IPS-11a (cell line): ENCODE measurements at regions not wholly inside any gene's neighbourhood (a gene's known extent, or its start where the extent isn't known, plus 50 kb on each side); places are given as distances from the start of the nearest gene placed in this dataset.

Source experiments
- H3K4me3 ChIP-seq: one replicate; pipeline ENCODE4 v1.5.1; 2013; ENCODE audit warnings: low read depth, low read length, control low read depth

DNA sequence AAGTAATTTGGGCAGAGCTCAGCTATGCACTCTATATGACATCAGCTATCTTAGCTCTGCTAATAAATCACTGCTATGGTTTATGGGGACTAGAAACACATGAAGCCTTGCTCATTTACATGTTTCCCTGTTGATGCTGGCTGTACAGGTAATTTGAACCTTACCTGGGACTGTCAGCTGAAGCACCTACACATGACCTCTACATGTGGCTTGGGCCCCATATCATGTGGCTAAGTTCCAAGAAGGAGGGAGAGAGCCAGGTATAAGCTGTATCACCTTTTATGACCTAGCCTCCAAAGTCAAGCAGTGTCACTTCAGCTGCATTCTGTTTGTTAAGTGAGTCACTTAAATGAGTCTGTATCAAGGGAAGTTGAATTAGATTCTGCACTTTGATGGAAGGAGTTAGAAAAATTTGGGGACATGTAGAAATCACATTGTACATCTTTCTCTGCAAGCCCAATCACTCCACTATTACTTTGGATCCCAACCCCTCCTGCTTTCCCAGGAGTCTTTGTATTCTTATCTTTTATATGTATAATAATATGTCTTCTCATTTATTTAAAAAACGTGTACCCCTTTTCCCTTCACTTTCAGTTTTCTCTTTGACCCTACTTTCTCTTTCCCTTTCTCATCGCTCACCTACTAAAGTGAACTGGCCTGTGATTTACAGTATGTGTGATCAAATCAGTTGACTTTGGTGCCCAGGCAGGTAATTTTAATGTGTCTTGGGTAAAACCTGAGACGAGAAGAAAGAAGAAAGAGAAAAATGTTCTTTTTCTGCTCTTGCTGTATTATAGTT lies 53.4 kb upstream of the PRKACB start:
- no peak overlapping the region for H3K4me3 ChIP-seq

DNA sequence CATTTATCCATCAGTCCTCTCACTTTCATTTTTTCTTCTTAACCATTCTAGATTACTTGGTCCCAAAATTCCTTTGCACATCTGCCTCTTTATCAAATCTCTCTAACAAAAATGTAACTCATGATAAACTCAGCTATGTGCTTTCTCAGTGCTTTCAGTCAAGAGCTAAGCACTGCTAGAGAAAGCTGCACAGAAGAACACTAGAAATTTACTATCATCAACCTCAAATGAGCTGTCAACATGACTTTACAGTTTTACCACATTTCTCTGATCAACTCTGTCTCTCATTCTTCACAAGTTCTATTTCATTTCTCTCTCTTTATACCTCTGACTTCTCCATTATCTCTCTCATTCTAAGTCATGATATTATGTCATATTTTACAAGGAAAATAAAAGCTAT lies 54.2 kb upstream of the PRKACB start:
- H3K4me3 ChIP-seq = no peak overlapping the region

DNA sequence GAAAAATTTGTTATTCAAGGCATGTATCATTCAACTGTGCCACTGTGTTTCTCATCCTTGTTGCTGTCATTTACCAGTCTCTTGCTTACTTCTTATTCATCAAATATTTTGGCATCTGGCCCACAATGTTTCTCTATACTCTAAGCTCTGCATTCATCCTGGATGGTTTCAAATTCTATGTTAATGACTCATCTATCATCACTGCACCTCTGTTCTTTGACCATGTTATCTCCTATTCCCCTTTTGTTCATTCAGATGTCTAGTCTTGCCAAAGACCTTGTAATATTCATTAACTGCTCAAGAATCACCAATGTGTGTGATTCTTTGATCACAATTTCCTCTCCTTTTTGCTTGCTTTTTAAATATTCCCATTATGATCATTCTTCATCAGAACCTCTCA lies 54.6 kb upstream of the PRKACB start:
- no peak overlapping the region for H3K4me3 ChIP-seq

DNA sequence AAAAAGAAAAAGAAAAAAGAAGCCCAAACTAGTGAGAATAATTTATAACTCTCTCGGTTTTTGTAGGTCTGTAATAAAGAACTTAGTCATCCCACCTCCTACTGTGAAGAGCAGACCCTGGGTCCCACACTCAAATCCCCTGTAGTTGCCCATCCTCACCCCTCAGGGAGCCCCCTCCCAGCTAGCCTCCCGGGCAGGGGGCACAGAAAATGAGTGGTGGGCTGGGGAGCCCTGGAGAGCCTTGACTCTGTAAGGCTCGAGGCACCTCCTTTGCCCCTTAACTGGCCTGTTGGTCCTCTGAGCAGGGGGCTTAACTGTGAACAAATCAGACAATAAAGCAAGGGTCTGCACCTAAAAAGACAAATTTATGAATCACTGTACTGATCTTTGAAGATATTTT lies 57.5 kb upstream of the PRKACB start:
- no peak overlapping the region for H3K4me3 ChIP-seq

DNA sequence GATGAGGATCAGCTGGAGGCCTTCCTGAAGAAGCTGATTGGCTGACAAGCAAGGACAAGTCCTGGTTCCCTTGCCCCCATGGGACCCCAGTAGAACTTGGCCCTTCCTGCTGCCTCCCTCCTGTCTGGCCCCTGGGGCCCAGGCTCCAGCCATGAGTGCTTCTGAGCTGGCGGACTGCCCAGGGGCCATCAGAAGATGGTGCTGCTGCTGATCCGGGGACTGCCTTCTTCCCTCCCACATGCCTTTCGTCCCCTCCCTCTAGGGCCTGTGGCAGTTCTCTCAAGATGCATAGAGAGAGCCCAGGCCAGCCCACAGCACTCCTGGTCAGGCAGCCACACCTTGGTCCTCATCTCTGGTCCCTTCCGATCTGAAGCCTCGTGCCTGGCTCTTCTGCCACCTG lies 57.9 kb upstream of the PRKACB start:
- no peak overlapping the region for H3K4me3 ChIP-seq

DNA sequence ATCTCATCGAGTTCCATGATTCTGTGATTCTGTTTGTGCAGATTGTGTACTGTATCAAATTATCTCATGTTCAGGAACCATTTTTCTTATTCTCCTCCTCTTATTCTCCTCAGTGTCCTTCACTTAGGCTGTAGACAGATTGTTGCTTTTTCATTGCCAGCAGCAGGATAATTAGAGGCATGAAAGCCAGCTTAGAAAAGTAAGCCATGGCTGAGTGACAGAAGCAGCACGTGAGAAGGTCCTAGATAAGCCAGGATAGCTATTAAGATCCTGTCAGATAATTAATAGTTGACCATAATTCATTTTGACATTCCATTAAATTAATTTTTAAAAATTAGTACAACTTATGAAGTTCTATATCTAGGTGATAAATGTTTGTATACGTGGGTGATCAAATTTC lies 60.8 kb upstream of the PRKACB start:
- no peak overlapping the region for H3K4me3 ChIP-seq

DNA sequence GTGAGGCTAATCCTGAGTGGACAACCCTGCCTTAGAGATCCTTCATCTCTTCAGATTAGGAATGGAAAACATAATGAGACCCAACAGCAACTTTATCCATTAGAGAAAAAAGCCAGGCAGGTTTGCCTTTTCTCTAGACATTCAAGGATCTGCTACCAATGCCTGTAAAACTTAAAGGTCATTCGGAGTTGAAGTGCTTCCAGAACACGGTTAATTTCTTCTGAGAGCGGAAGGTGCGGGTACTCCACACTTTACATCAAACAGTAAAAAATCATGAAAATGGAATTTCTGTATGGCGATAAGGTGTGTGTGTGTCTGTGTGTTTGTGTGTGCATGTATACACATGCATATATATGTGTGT lies 65.2 kb upstream of the PRKACB start:
- peak overlapping the region; percentile 84 for H3K4me3 ChIP-seq

DNA sequence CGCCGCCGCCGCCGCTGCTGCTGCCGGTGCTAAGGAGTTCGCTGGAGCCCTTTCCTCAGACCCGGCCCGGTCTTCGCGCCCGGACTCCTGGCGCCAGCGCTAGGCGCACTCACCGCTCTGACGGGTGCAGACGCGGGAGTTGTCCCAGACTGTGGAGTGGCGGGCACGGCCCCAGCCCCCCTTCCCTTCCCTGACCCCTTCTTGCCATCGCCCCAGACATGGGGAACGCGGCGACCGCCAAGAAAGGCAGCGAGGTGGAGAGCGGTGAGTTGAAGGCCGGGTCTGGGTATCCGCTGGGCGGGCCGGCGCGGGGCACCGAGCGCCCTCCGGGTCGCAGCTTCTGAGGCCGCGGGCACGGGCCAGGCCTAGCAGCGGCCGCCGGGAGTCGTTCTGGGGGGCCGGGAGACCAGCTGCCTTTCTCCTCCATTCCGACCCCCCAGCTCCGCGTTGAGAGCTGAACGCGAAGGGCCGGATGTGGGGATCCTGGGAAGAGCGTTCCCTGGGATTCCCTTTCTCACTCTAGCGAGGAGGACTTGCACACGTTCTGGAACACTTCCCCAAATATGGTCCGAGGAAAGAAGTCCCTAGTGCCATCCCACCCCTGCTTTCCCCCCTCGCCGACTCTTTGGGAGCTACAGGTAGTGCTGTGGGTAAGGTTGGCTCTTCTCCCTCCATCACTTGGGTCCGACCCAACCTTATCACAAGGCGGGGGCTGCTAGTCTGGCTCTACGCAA lies 65.8 kb upstream of the PRKACB start:
- peak overlapping the region; percentile 84 for H3K4me3 ChIP-seq

DNA sequence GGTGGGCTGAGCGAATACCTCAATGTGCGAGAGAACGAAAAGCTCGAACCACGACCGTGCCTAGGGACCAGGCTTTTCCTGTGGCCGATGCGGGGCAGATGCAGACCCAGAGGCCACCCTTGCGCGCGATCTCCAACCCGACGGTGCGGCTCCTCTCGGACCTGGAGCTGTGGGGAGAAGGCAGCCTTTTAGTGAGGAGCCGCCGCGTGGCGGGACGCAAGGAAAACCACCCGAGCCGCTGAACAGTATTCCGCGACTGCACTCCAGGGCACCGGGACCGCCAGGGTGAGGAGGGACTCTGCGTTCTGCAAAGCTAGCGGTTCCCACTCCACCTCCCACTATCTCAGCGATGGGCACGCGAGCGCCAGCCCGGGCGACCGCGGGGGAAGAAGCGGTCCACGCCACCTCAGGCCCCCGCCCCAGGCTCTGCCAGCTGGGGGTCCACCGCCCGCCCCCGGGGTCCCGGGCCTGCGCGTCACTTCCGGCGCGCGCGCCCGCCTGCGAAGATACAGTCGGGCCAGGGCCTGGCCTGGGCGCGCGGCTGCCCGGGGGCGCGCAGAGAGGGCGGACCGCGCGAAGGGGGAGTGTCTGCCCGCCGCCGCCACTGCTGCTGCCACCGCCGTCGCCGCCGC lies 66.5 kb upstream of the PRKACB start:
- H3K4me3 ChIP-seq = peak overlapping the region; percentile 84

DNA sequence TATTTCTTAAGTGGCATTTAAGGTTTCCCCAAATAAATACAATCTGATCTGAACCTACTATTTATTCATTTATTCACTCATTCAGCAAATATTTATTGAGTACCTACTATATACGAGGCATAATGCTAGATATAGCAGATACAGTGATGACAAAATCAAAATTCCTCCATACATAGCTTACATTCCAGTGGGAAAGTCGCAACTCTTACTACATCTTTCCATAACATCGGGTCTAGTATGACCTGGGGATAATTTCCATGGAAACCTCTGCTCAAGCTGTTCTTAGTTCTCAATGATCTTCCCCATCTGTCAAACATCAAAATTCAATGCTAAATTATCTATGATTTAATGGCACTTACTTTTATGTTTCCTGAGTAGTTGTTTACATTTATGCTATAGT lies 70.8 kb upstream of the PRKACB start:
- H3K4me3 ChIP-seq = no peak overlapping the region

DNA sequence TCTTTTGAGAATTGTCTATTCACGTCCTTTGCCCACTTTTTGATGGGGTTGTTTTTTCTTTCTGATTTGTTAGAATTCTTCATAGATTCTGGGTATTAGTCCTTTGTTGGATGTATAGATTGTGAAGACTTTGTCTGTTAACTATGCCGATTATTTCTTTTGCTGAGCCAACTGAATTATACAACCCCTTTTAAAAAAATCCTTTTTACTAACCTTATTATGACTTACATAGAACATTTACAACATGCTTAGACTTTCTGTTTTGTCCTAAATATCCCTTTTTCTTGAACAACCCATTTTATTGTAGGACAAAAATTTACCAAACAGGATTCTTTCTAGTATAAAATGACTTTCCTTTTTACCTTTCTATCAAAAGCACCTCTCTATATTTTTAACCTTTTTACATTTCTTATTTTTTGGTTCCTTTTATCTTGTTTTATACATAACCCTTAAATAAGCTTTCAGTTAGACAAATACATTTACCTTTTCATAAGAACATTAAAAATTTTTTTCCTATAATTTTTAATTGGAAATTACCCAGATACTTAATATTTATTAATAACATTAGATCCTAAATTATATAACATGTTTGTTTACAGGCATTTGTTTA lies 70.4 kb upstream of the TTLL7 start:
- no peak overlapping the region for H3K4me3 ChIP-seq

DNA sequence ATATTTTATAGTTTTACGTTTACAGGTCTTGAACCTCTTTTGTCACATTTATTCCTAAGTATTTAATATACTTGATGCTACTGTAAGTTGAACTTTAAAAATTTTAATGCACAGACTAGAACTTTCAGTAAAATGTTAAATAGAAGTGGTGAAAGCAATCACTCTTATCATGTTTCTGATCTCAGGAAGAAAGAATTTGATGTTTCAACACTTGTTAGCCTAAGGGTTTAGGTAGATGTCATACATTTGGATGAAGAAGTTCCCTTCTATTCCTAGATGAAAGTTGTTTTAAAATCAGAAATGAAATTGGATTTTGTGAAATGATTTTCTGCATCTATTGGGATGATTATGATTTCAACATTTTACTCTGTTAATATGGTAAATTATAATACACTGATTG lies 63.6 kb upstream of the TTLL7 start:
- no peak overlapping the region for H3K4me3 ChIP-seq

DNA sequence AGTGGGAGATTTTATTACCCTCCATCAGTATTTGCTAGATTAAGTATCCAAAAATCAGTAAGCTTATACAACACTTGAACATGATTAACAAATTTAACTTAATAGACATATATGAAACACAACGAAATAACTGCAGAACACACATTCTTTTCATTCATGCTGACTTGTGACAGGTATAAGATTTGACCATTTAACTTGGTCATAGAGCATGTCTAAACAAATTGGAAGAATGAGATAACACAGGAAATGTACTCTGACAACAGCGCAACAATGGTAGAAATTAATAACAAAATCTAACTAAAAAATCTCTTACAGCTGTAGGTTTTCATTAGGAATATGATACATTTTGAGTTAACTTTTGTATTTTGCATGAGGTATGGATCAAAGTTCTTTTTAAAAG lies 62.4 kb upstream of the TTLL7 start:
- no peak overlapping the region for H3K4me3 ChIP-seq

DNA sequence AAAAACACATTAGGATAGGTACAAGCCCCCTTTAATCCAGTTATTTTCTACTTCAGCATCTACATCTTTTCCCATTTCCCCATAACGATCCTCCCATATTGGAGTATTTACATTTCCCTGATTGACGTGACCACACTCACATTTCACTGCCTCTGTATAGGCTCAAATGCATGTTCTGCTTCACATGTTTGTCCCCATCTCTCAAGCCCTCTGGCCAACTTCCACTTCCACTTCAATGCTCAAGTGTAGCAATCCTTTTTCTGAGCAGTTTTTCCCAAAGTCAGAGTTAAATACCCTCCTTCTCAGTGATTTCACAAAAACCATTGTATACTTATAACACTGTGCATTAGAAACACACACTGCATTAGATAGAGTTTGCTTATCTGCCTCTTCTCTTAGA lies 61.8 kb upstream of the TTLL7 start:
- no peak overlapping the region for H3K4me3 ChIP-seq

DNA sequence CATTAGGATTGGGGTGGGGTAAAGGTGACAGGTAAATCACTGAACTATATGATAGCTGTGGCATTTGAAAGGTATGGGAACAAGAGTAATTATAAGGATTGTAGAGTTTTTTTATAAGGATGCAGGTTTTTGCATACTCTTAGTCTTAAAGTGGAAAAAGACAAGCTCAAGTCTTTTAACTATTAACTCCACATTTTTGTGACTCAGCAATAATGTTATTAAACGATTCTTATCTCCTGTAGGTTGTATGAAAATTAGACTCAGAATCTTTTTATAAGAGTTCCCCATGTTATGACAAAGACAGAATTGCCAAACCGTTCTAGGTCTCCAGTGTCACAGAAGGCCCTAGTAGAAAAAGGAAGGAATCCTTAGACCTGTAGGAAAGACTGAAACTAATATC lies 49.9 kb upstream of the TTLL7 start:
- no peak overlapping the region for H3K4me3 ChIP-seq
